ENCODE measurements at regions not wholly inside any gene's neighbourhood (a gene's known extent, or its start where the extent isn't known, plus 50 kb on each side); places are given as distances from the start of the nearest gene placed in this dataset.

GRCh38 chr5:171625646-171626045 is 160.0 kb upstream of the SMIM23 start:
- intact Hi-C loops (cut with micrococcal nuclease) = no loop called here

- intact Hi-C loops (cut with micrococcal nuclease) = no loop called here
Measured at GRCh38 chr5:171627936-171628632, 157.5 kb upstream of the SMIM23 start.

GRCh38 chr5:171628633-171628974 is 157.0 kb upstream of the SMIM23 start:
- intact Hi-C loops (cut with micrococcal nuclease) = no loop called here

GRCh38 chr5:171629221-171629620 is 156.4 kb upstream of the SMIM23 start:
- intact Hi-C loops (cut with micrococcal nuclease) = no loop called here

- intact Hi-C loops (cut with micrococcal nuclease) = no loop called here
Measured at GRCh38 chr5:171629628-171630349, 155.8 kb upstream of the SMIM23 start.

- intact Hi-C loops (cut with micrococcal nuclease) = no loop called here
Measured at GRCh38 chr5:171630350-171631065, 155.1 kb upstream of the SMIM23 start.

GRCh38 chr5:171632616-171633015 is 153.0 kb upstream of the SMIM23 start:
- intact Hi-C loops (cut with micrococcal nuclease) = no loop called here

GRCh38 chr5:171633776-171634470 is 151.7 kb upstream of the SMIM23 start:
- intact Hi-C loops (cut with micrococcal nuclease) = no loop called here

- intact Hi-C loops (cut with micrococcal nuclease) = no loop called here
Measured at GRCh38 chr5:171634511-171634910, 151.1 kb upstream of the SMIM23 start.

- intact Hi-C loops (cut with micrococcal nuclease) = no loop called here
Measured at GRCh38 chr5:171635028-171635427, 150.6 kb upstream of the SMIM23 start.

- intact Hi-C loops (cut with micrococcal nuclease) = no loop called here
Measured at GRCh38 chr5:171635561-171636245, 149.9 kb upstream of the SMIM23 start.

- intact Hi-C loops (cut with micrococcal nuclease) = no loop called here
Measured at GRCh38 chr5:171637811-171638210, 147.8 kb upstream of the SMIM23 start.

GRCh38 chr5:171639205-171639621 is 146.4 kb upstream of the SMIM23 start:
- intact Hi-C loops (cut with micrococcal nuclease) = no loop called here

- intact Hi-C loops (cut with micrococcal nuclease) = no loop called here
Measured at GRCh38 chr5:171639966-171640365, 145.7 kb upstream of the SMIM23 start.

- intact Hi-C loops (cut with micrococcal nuclease) = no loop called here
Measured at GRCh38 chr5:171640480-171640879, 145.1 kb upstream of the SMIM23 start.

GRCh38 chr5:171641891-171642290 is 143.7 kb upstream of the SMIM23 start:
- intact Hi-C loops (cut with micrococcal nuclease) = no loop called here

- intact Hi-C loops (cut with micrococcal nuclease) = no loop called here
Measured at GRCh38 chr5:171642894-171643293, 142.7 kb upstream of the SMIM23 start.

- intact Hi-C loops (cut with micrococcal nuclease) = no loop called here
Measured at GRCh38 chr5:171644536-171644935, 141.1 kb upstream of the SMIM23 start.

GRCh38 chr5:171646102-171647042 is 139.2 kb upstream of the SMIM23 start:
- intact Hi-C loops (cut with micrococcal nuclease) = no loop called here
